GM18505 (cell line): ENCODE measurements at regions not wholly inside any gene's neighbourhood (a gene's known extent, or its start where the extent isn't known, plus 50 kb on each side); places are given as distances from the start of the nearest gene placed in this dataset.

Experiments used
- ATAC-seq: cut with Tn5 transposase; IDR thresholded peaks from one replicate; pipeline ENCODE4 v1.9.1; 2021; ENCODE audit not compliant: unreplicated experiment
- POLR2A ChIP-seq: IDR thresholded peaks from 4 replicates; pipeline ENCODE4 v1.6.1; 2011; ENCODE audit warnings: borderline replicate concordance; ENCODE audit not compliant: insufficient read depth, insufficient read length; ENCODE audit errors: extremely low read depth

DNA sequence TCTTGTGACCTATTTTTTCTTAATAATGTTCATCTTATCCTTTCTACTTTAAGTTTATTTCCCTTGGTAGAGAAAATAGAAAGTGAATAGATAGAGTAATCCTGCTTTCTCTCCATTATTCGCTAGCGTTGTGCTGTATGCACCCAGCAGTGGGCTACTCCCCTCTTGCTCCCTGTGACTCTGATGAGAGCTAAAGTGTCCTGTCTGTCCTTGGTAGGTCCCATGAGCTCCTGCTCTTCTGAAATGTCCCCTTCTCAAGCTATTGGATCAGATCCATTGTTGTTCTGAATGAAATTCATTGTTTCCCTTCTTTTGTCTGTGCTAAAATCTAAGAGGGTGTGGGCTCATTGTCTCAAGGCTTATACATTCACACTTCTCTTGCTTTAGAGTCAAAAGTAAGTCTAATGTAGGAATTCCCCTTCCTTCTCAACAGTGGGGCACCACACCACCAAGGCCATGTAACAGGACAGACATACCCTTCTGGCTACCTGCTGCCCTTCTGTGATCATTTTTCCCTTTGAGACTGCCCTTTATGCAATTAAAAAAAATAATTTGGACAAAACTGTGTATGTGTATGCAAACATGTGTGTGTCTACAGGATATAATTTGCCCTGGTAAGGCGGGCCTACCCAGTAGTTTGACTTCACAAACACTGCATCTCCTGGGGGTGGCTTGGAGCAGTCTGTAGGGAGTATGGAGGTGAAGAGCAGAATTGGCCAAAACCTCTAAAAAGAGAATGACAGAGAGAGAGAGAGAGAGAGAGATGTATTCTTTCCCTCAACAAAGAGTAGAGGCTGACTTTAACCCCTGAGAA is 167.0 kb upstream of the MYLIP start:
- TF ChIP-seq POLR2A, result no peak
- no peak for ATAC-seq

DNA sequence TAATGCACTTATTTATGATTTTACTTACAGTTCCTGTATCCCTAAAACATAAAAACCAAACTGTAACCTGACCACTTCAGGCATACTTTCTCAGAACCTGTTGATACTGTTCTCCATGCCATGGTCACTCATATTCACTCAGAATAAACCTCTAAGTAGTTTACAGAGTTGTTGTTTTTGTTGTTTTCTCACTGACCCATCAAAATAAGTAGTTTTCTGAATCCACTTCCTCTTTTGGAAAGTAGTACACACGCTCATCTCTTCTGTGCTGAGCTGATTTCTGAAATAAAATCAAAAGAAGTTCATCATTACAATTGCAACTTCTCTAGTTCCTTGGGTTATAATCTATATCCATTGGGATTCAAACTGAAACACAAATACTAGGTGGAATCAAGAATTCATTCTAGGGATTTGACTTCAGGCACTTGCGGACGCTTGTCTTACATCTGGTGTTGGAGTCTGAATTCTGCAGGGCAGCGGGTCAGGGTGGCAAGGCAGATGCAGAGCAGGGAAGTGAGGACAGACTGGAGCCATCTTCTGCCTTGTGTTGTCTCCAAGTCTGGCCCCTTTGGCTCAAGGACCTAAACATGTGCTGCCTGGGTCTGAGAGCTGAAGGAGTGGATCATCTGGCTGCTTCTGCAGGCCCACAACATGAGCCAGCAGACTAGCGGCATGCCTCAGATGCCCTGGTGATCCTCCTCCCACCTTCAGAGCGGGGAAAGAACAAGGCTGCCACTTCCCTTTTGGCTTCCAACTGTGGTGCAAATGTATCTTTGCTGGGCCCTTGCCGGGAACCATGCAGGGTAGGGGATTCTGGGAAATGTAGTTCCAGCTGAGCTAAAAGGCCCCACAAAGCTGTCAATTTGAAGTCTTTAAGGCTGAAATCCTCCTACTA is 167.9 kb upstream of the MYLIP start:
- ATAC-seq, result no peak
- TF ChIP-seq POLR2A, result no peak

DNA sequence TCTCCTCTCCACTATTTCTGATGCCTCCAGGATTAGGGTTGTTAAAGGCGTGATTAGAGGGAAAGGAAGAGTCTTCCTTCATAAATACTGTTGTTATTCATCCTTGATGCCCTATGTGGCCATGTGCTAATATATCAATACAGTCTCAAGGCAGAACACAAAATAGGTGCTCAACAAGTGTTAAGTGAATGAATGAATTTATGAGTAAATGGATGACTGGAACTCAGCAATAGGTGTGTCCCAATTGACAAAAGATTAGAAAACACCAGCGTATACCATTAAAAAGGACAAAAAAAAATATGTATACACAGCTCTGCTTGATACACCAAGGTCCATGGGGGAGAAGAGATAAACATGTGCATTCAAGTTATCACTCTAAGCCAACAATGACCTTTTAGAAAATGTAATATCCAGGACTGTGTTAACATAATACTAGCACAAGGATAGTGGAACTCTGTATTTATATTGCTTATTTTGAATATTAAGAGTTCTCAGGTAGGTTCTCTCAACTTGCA is 171.2 kb upstream of the MYLIP start:
- no peak for TF ChIP-seq POLR2A
- ATAC-seq, result no peak

DNA sequence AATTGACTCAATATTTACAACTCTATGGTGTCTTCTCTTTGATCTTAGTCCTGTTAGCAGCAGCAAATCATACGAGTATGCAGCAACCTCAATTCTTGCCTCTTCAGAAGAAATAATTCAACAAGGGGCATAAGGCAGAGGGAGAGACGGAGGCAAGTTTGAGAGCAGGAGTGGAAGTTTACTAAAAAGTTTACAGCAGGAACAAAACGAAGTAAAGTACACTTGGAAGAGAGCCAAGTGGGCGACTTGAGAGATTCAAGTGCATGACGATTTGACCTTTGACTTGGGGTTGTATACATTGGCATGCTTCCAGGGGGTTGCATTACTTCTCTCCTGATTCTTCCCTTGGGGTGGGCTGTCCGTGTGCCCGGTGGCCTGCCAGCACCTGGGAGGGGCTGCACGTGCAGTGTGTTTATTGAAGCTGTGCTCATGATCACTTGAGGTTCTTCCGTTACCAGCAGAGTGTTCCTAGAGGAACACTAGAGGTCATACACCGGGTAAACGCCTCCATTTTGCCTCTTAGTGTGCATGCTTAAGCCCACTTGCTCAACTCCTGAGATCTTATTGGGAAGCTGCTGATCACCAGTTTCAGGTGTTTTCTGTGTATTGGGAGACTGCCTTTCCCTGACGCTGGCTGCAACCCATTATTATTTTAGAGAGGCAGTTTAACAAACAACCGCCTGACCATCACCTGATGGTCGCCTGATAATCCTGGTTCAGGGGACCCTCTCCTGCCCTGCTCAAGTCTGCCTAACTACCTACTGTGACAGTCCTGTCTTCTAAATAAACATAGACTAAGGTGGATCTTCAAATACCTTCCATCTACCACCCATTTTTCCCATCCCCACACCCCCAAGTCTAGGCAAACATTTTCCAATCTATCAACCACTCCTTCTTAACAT is 172.4 kb upstream of the MYLIP start:
- TF ChIP-seq POLR2A, result no peak

DNA sequence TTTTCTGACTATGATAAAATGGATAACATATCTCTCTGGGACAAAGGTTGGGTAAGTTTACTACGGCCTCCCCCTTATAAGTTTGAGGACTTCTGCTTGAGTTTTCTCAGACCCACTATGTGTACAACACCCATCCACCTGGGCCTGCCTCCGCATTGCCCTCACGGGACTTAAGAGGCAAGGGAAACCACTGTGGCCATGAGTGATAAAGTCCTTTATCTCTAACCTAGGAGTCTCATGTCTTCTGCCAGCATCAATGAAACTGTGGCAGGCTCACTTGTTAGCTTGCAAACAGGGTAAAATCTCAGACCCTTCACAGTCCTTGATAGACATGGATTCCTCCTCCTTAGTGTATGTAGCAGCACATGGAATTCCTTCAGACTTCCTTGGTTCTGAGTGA is 173.4 kb upstream of the MYLIP start:
- TF ChIP-seq POLR2A, result no peak
- ATAC-seq, result no peak

More for the DNA sequence above, 172.4 kb upstream of the MYLIP start:
- ATAC-seq, result no peak

DNA sequence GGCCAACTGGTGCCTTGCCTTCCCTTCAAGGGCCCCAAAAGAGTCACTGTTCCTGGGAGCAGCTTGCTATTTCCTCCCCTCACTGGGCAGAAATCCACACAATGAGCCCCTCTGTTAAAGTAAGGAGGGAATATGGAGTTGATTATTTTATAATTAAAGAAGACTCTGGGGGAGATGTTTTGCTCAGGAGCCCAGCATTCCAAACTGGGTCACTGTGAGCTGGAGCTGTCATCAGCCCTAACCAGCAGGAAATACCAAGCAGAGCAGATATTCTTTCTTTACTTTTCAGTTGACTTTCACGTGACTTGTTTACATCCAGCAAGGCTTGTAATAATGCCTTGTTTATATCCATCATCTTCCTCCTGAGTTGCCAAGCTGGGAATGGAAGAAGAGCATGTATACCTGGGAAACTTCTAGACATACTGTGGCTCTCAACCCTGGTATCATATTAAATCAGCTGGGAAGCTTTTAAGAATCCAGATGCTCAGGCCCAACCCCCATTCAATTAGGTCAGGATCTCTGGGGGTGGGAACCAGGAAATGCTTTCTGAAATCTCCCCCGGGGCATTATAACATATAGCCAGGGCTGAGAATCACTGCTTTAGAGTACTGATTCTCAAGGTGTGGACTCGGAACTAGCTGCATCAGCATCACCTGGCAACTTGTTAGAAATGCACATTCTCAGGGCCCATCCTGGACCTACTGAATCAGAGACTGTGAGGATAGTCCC is 175.6 kb upstream of the MYLIP start:
- TF ChIP-seq POLR2A, result no peak
- no peak for ATAC-seq

DNA sequence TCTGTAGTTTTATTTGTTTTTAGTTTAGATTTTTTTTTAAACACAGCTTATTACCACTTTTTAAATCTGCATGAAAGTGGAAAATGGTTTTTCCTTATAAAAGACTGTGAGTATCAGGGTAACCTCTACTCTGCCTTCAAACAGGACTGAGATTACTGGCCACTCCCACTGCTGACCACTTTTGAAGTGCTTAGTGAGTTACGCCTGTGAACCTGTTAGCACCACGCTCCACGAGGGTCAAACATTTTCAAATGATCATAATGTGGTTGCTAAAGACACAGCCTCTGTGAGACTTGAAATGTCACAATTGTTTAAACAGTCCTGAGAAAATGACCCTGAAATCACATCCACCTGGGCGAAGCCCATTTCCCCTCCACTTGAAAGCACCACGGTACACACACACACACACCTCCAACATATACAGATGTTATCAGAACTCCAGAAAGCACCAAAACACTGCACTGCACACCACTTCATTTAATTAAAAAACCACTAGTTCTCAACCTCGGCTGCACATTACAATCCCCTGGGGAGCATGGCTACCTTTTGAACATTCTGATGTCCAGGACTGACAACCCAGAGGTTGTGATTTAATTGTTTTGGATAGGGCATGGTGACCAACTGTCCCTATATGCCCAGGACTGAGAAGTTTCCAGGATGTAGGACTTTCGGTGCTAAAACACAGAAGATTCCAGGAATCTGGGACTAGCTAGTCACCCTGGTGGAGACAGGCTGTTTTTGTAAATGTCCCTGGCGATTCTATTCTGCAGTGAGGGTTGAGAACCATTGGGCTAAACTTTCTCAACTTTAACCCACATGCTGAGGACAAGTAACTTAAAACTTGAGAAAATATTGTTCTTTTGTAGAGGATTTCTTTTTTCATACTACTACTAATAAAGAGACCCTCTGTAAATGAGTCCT is 176.4 kb upstream of the MYLIP start:
- TF ChIP-seq POLR2A, result no peak
- ATAC-seq, result no peak

DNA sequence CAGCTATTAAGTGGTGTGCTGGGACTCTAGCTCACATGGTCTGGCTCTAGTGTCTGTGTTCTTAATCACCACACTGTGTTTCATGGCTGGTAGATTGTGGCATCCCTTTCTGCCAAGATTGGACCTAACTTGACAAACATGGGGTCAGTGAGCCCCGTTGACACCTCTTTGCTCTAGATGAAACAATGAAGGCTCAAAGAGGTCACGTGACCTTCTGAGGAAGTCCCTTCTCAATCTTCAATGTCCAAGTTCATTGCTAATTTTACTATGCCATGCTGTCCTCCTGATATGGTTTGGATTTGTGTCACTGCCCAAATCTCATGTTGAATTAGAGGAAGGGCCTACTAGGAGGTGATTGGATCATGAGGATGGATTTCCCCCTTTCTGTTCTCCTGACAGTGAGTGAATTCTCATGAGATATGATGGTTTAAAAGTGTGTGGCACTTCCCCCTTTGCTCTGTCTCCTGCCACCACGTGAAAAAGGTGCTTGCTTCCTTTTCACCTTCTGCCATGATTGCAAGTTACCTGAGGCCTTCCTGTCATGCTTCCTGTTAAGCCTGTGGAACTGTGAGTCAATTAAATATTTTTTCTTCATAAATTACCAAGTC is 177.8 kb upstream of the MYLIP start:
- ATAC-seq, result no peak
- TF ChIP-seq POLR2A, result no peak

DNA sequence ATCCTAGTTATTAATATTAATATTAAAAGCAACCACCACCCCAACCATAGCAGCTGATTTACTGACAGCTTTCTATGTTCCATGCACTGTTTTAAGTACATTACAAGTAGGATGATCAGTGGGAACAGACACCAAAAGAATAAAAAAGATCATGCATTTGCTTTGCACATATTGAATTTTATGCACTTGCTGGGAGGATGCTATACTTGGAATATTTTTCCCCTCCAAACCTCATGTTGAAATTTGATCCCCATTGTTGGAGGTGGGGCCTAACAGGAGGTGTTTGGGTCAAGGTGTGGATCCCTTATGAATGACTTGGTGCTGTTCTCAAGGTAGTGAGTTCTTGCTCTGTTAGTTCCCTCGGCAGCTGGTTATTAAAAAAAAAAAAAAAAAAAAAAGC is 178.9 kb upstream of the MYLIP start:
- TF ChIP-seq POLR2A, result no peak
- no peak for ATAC-seq

DNA sequence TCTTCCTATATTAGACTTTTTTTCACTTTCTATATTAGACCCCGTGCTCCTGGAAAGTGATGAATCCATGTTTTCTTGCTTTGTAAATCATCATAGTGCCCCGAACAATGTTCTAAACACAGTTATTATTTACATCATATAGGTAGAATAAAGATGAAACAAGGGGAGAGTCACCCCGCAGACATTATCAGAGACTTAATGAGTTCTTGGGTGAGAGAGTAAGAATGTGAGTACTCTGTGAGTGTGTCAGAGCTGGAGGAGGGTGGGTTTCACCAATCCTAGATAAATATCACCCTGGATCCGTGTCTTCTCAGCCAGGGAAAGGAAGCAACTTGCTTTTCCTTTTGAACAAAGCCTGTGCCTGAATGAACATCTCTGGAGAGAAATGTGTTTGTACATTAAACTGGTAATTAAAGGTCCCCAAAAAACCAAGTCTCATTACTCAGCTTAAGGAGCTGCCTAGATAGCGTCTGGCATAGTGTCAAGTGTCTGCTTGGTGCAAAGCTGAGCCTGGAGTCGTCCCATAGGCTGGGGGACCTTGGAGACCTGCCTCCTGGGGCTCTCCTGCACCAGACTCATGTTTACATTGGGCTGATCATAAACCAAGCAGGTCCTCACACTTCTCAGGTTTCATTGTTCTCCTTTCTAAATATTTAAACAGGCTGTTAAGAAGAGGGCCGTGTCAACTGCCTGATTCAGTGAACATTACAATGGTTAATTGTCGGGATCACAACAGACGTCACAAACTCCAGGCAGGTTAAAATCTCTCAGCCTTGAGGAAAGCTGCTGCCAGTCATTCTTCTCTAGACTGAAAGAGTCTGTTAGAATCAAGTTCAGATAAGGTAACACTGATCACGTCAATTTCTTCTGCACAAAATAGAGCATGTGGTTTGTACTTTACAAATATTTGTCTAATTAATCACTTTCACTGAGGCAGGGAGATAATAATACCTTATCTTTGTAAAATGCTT is 179.7 kb upstream of the MYLIP start:
- no peak for ATAC-seq
- TF ChIP-seq POLR2A, result no peak

DNA sequence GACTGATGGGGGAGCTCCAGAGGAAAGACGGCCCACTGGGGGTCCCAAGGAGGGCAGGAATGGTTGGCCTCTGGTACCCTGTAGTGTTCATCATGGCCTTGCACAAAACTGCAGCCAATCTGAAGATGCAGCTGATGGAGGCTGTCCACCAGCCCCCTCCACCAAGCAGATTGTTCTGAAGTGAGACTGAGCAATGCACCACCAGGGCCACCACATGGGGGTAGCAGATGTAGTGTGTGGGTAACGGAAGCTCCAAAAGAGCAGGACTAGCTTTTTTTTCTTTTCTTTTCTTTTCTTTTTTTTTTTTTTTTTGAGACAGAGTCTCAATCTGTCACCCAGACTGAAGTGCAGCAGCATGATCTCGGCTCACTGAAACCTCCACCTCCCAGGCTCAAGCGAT is 181.0 kb upstream of the MYLIP start:
- TF ChIP-seq POLR2A, result no peak
- no peak for ATAC-seq
